HL-60 (cell line): ENCODE measurements at regions not wholly inside any gene's neighbourhood (a gene's known extent, or its start where the extent isn't known, plus 50 kb on each side); places are given as distances from the start of the nearest gene placed in this dataset.
"Not testable (repeated sequence)": the region's sequence is repeated elsewhere in the genome, so short reads cannot be mapped to it uniquely, and the experiment has no call there.

Source experiments
- DNase-seq, 2 experiments: peaks; one replicate each; pipeline ENCODE4 v3.0.0-alpha.2; 2010 to 2020; ENCODE audit warnings: low read depth in 1 of 2, low spot score in 1 of 2
- H3K27ac ChIP-seq: fragments of 250-450 bp; sonication (Bioruptor Pico); replicated peaks from 2 replicates; pipeline ENCODE4 v1.5.1; 2020; ENCODE audit warnings: mild to moderate bottlenecking, moderate library complexity
- H3K27me3 ChIP-seq: fragments of 250-450 bp; sonication (Bioruptor Pico); 2 replicates; pipeline ENCODE4 v1.5.1; 2021; ENCODE audit warnings: mild to moderate bottlenecking, moderate library complexity; ENCODE audit not compliant: insufficient read depth, poor library complexity, severe bottlenecking
- H3K4me3 ChIP-seq: replicated peaks from 2 replicates; pipeline ENCODE4 v1.5.1; 2011; ENCODE audit warnings: mild to moderate bottlenecking, control low read depth, low read length; ENCODE audit not compliant: insufficient read depth
- GABPA ChIP-seq: IDR thresholded peaks from 2 replicates; pipeline ENCODE4 v1.6.1; 2012; ENCODE audit warnings: low read depth
- POLR2AphosphoS5 ChIP-seq: IDR thresholded peaks from 2 replicates; pipeline ENCODE4 v1.6.1; 2012; ENCODE audit warnings: low read depth
- SPI1 ChIP-seq: IDR thresholded peaks from 2 replicates; pipeline ENCODE4 v1.6.1; 2012; ENCODE audit warnings: low read depth, mild to moderate bottlenecking, borderline replicate concordance
- TF ChIP-seq, protein P1 (sequence below): IDR thresholded peaks from one replicate; pipeline ENCODE4 v1.5.1; 2011; ENCODE audit warnings: low read length, control low read depth, inconsistent platforms; ENCODE audit not compliant: insufficient read depth
- TF ChIP-seq, protein P2 (sequence below): IDR thresholded peaks from 2 replicates; pipeline ENCODE4 v1.6.1; 2012; ENCODE audit warnings: low read depth; ENCODE audit not compliant: insufficient replicate concordance

DNA sequence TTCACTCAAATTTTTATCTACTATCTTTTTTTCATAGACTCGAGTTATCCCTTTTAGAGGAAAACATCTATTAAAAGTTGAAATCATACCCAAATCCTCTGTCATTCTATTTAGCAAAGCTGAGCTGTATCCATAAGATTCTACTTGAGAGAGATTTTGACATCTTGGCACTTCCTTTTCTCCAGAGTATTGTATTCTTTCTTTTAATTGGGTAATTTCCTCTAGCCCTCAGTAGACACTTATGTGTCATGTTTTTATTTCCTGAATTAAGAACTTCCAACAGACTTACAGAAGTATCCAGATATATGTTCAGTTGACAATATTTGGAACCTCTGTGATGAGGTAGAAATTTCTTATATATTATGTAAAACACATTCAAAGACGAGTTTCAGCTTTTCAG, 201.6 kb upstream of the NR3C2 start:
- peak in 1 of 2 experiments; percentile 3 for DNase-seq
- Histone ChIP-seq H3K4me3 (no peak overlapping the region), H3K27ac (no peak overlapping the region), H3K27me3 (no peaks in the 10 kb centered on the region)
- TF ChIP-seq SPI1: no peak
- TF ChIP-seq GABPA: no peak
- TF ChIP-seq POLR2AphosphoS5: no peak
- TF ChIP-seq, protein P1, sequence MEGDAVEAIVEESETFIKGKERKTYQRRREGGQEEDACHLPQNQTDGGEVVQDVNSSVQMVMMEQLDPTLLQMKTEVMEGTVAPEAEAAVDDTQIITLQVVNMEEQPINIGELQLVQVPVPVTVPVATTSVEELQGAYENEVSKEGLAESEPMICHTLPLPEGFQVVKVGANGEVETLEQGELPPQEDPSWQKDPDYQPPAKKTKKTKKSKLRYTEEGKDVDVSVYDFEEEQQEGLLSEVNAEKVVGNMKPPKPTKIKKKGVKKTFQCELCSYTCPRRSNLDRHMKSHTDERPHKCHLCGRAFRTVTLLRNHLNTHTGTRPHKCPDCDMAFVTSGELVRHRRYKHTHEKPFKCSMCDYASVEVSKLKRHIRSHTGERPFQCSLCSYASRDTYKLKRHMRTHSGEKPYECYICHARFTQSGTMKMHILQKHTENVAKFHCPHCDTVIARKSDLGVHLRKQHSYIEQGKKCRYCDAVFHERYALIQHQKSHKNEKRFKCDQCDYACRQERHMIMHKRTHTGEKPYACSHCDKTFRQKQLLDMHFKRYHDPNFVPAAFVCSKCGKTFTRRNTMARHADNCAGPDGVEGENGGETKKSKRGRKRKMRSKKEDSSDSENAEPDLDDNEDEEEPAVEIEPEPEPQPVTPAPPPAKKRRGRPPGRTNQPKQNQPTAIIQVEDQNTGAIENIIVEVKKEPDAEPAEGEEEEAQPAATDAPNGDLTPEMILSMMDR: no peak
- TF ChIP-seq, protein P2, sequence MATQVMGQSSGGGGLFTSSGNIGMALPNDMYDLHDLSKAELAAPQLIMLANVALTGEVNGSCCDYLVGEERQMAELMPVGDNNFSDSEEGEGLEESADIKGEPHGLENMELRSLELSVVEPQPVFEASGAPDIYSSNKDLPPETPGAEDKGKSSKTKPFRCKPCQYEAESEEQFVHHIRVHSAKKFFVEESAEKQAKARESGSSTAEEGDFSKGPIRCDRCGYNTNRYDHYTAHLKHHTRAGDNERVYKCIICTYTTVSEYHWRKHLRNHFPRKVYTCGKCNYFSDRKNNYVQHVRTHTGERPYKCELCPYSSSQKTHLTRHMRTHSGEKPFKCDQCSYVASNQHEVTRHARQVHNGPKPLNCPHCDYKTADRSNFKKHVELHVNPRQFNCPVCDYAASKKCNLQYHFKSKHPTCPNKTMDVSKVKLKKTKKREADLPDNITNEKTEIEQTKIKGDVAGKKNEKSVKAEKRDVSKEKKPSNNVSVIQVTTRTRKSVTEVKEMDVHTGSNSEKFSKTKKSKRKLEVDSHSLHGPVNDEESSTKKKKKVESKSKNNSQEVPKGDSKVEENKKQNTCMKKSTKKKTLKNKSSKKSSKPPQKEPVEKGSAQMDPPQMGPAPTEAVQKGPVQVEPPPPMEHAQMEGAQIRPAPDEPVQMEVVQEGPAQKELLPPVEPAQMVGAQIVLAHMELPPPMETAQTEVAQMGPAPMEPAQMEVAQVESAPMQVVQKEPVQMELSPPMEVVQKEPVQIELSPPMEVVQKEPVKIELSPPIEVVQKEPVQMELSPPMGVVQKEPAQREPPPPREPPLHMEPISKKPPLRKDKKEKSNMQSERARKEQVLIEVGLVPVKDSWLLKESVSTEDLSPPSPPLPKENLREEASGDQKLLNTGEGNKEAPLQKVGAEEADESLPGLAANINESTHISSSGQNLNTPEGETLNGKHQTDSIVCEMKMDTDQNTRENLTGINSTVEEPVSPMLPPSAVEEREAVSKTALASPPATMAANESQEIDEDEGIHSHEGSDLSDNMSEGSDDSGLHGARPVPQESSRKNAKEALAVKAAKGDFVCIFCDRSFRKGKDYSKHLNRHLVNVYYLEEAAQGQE: no peak

DNA sequence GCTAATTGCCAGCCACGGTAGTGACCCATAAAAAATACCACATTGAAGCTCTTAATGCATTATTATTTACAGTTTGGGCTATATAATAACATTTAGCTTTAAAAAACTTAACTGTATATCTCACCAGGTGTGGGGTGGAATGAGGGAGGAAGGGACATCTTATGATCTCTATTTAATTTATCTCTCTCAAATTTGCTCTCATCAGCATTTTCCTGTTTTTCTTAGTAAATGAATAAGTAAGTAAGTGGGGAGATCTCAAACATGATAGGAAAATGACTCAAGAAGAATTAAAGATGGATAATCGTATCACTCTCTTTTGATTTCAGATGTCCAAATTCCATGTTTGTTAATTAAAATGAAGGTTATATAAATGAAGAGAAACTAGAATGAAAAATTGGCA, 200.7 kb upstream of the NR3C2 start:
- Histone ChIP-seq H3K27me3 (no peaks in the 10 kb centered on the region), H3K4me3 (no peak overlapping the region), H3K27ac (no peak overlapping the region)
- no peak for TF ChIP-seq GABPA
- TF ChIP-seq SPI1: no peak
- TF ChIP-seq, protein P2: no peak
- TF ChIP-seq, protein P1: no peak
- TF ChIP-seq POLR2AphosphoS5: no peak
- no peak for DNase-seq

DNA sequence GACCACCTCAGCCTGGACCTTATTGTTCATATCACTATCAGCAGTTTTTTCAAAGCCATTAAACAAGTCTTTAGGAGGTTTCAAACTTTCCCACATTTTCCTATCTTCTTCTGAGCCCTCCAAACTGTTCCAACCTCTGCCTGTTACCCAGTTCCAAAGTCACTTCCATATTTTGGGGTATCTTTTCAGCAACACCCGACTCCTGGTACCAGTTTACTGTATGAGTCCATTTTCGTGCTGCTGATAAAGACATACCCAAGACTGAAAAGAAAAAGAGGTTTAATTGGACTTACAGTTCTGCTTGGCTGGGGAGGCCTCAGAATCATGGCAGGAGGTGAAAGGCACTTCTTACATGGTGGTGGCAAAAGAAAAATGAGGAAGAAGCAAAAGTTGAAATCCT, 195.9 kb upstream of the NR3C2 start:
- H3K27me3 ChIP-seq, H3K4me3 ChIP-seq, H3K27ac ChIP-seq, DNase-seq: not testable (repeated sequence)

DNA sequence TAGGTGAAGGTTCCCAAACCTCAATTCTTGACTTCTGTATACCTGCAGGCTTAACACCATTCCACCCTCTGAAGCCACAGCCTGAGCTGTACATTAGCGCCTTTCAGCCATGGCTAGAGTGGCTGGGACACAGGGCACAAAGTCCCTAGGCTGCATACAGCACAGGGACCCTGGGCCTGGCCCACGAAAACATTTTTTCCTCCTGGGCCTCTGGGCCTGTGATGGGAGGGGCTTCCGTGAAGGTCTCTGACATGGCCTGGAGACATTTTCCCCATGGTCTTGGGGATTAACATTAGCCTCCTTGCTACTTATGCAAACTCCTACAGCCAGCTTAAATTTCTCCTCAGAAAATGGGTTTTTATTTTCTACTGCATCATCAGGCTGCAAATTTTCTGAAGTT, 195.2 kb upstream of the NR3C2 start:
- DNase-seq, H3K4me3 ChIP-seq, H3K27ac ChIP-seq, H3K27me3 ChIP-seq: not testable (repeated sequence)

DNA sequence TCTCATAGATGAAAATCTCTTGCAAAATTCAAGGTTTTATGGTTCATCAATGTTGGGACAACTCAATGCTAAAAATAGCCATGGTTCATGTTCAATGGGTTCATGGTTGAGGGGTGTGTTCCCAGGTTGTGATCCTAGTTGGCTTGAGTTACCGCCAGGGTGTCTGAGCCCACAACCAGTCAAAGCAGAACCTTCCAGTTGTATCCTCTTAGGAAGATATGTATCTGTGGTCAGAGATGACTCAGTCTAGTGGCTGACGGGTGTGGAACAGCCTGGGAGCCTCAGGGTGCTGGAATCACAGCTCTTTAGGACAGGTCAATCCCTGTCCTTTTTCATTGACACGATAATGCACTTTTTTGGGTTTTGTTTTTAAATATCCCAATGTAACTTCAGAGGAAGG, 192.3 kb upstream of the NR3C2 start:
- H3K4me3 ChIP-seq: no peak overlapping the region
- H3K27me3 ChIP-seq: no peaks in the 10 kb centered on the region
- no peak for DNase-seq
- H3K27ac ChIP-seq: no peak overlapping the region
- TF ChIP-seq, protein P2: no peak
- no peak for TF ChIP-seq SPI1
- TF ChIP-seq GABPA: no peak
- TF ChIP-seq POLR2AphosphoS5: no peak
- TF ChIP-seq, protein P1: no peak
